Adrenal gland (tissue), 5 donors: ENCODE measurements at regions not wholly inside any gene's neighbourhood (a gene's known extent, or its start where the extent isn't known, plus 50 kb on each side); places are given as distances from the start of the nearest gene placed in this dataset.

Experiments
- CTCF ChIP-seq, 6 experiments: fragments of 450-650 bp in 4 of 6; fragments of 200-600 bp in 2 of 6; sonication (generic) in 1 of 6; IDR thresholded peaks; 1 replicate in 5 of 6; 2 replicates in 1 of 6; pipeline versions ENCODE4 v1.5.1 to v1.8.0; 2016 to 2021; ENCODE audit warnings: antibody characterized with exemption in 6 of 6, mild to moderate bottlenecking in 2 of 6, moderate library complexity in 1 of 6
- POLR2A ChIP-seq, 2 donors: fragments of 450-650 bp; IDR thresholded peaks; one replicate each; pipeline ENCODE4 v1.6.1; 2017; ENCODE audit warnings: antibody characterized with exemption in 2 of 2, mild to moderate bottlenecking in 2 of 2, moderate library complexity in 1 of 2
- donor health status: DM: no; HTN: no; CAD: no.

GRCh38 chr1:69103213-69103612 lies 464.5 kb upstream of the LRRC7 start:
- no peak for TF ChIP-seq CTCF (IDR thresholded peaks at IDR 0.05)
- no peak for TF ChIP-seq POLR2A (IDR thresholded peaks at IDR 0.05)
